ENCODE measurements at regions not wholly inside any gene's neighbourhood (a gene's known extent, or its start where the extent isn't known, plus 50 kb on each side); places are given as distances from the start of the nearest gene placed in this dataset.
"Not testable (repeated sequence)": the region's sequence is repeated elsewhere in the genome, so short reads cannot be mapped to it uniquely, and the experiment has no call there.

GRCh38 chr12:5262450-5262849, 169.5 kb upstream of the NTF3 start:
- DNase-seq (ENCODE audit: low read depth, low spot score) = no peak

- DNase-seq (ENCODE audit: low read depth, low spot score) = no peak
These were observed 169.0 kb upstream of the NTF3 start for GRCh38 chr12:5262885-5263284.

GRCh38 chr12:5264006-5264405, 167.9 kb upstream of the NTF3 start:
- DNase-seq (ENCODE audit: low read depth, low spot score) = no peak

GRCh38 chr12:5267603-5268423, 164.1 kb upstream of the NTF3 start:
- DNase-seq (ENCODE audit: low read depth, low spot score) = peak; percentile 37

- DNase-seq (ENCODE audit: low read depth, low spot score) = peak; percentile 27
These were observed 163.3 kb upstream of the NTF3 start for GRCh38 chr12:5268424-5269210.

- no peak for DNase-seq (ENCODE audit: low read depth, low spot score)
These were observed 162.1 kb upstream of the NTF3 start for GRCh38 chr12:5269846-5270245.

- no peak for DNase-seq (ENCODE audit: low read depth, low spot score)
These were observed 159.7 kb upstream of the NTF3 start for GRCh38 chr12:5272018-5272785.

- peak; percentile 86 for DNase-seq (ENCODE audit: low read depth, low spot score)
These were observed 158.2 kb upstream of the NTF3 start for GRCh38 chr12:5273709-5274108.

- peak; percentile 63 for DNase-seq (ENCODE audit: low read depth, low spot score)
These were observed 155.5 kb upstream of the NTF3 start for GRCh38 chr12:5276327-5276880.

GRCh38 chr12:5280086-5280485, 151.8 kb upstream of the NTF3 start:
- no peak for DNase-seq (ENCODE audit: low read depth, low spot score)

- not testable (repeated sequence) for DNase-seq (ENCODE audit: low read depth, low spot score)
These were observed 141.5 kb upstream of the NTF3 start for GRCh38 chr12:5290368-5290767.

- DNase-seq (ENCODE audit: low read depth, low spot score) = no peak
These were observed 139.3 kb upstream of the NTF3 start for GRCh38 chr12:5292651-5293050.

- no peak for DNase-seq (ENCODE audit: low read depth, low spot score)
These were observed 138.1 kb upstream of the NTF3 start for GRCh38 chr12:5293773-5294172.

- DNase-seq (ENCODE audit: low read depth, low spot score) = no peak
These were observed 137.4 kb upstream of the NTF3 start for GRCh38 chr12:5294274-5295070.

GRCh38 chr12:5295151-5295550, 136.8 kb upstream of the NTF3 start:
- no peak for DNase-seq (ENCODE audit: low read depth, low spot score)

- no peak for DNase-seq (ENCODE audit: low read depth, low spot score)
These were observed 135.9 kb upstream of the NTF3 start for GRCh38 chr12:5295996-5296395.

- no peak for DNase-seq (ENCODE audit: low read depth, low spot score)
These were observed 130.4 kb upstream of the NTF3 start for GRCh38 chr12:5301539-5301938.

- DNase-seq (ENCODE audit: low read depth, low spot score) = no peak
These were observed 126.5 kb upstream of the NTF3 start for GRCh38 chr12:5305425-5305824.

GRCh38 chr12:5305886-5306545, 125.9 kb upstream of the NTF3 start:
- DNase-seq (ENCODE audit: low read depth, low spot score) = no peak

GRCh38 chr12:5307065-5307464, 124.8 kb upstream of the NTF3 start:
- no peak for DNase-seq (ENCODE audit: low read depth, low spot score)
